HG03457 (cell line): ENCODE measurements at regions not wholly inside any gene's neighbourhood (a gene's known extent, or its start where the extent isn't known, plus 50 kb on each side); places are given as distances from the start of the nearest gene placed in this dataset.

Experiments
- ATAC-seq: cut with Tn5 transposase; IDR thresholded peaks from one replicate; pipeline ENCODE4 v1.9.1; 2021; ENCODE audit warnings: moderate number of reproducible peaks; ENCODE audit not compliant: unreplicated experiment

GRCh38 chr13:73195091-73195490 lies 136.3 kb downstream of the KLF5 start:
- ATAC-seq: no peak

- ATAC-seq: no peak
Measured at GRCh38 chr13:73194310-73194709, 135.5 kb downstream of the KLF5 start.

- ATAC-seq: no peak
Measured at GRCh38 chr13:73193554-73193953, 134.7 kb downstream of the KLF5 start.

GRCh38 chr13:73190477-73190876 lies 131.7 kb downstream of the KLF5 start:
- ATAC-seq: no peak

- ATAC-seq: no peak
Measured at GRCh38 chr13:73189776-73190175, 131.0 kb downstream of the KLF5 start.

- ATAC-seq: no peak
Measured at GRCh38 chr13:73189362-73189761, 130.6 kb downstream of the KLF5 start.

GRCh38 chr13:73187106-73187505 lies 128.3 kb downstream of the KLF5 start:
- ATAC-seq: no peak

GRCh38 chr13:73179650-73180274 lies 121.0 kb downstream of the KLF5 start:
- no peak for ATAC-seq

GRCh38 chr13:73177916-73178565 lies 119.2 kb downstream of the KLF5 start:
- ATAC-seq: no peak

GRCh38 chr13:73177017-73177416 lies 118.2 kb downstream of the KLF5 start:
- ATAC-seq: no peak

GRCh38 chr13:73174521-73175010 lies 115.8 kb downstream of the KLF5 start:
- no peak for ATAC-seq

GRCh38 chr13:73173279-73173811 lies 114.5 kb downstream of the KLF5 start:
- ATAC-seq: no peak

GRCh38 chr13:73171926-73172325 lies 113.1 kb downstream of the KLF5 start:
- ATAC-seq: no peak

- ATAC-seq: no peak
Measured at GRCh38 chr13:73171271-73171682, 112.5 kb downstream of the KLF5 start.

- no peak for ATAC-seq
Measured at GRCh38 chr13:73169971-73170370, 111.2 kb downstream of the KLF5 start.

GRCh38 chr13:73168953-73169401 lies 110.2 kb downstream of the KLF5 start:
- ATAC-seq: no peak

- ATAC-seq: no peak
Measured at GRCh38 chr13:73168226-73168952, 109.6 kb downstream of the KLF5 start.

- no peak for ATAC-seq
Measured at GRCh38 chr13:73167028-73167820, 108.4 kb downstream of the KLF5 start.

- no peak for ATAC-seq
Measured at GRCh38 chr13:73166204-73166603, 107.4 kb downstream of the KLF5 start.

- ATAC-seq: no peak
Measured at GRCh38 chr13:73162912-73163911, 104.4 kb downstream of the KLF5 start.
